Stimulated activated naive B cell treated with anti-CD40 and anti-IgM and Interleukin-4, amounts not matched to agents 10 μg/mL and 1 μg/mL and 100 μg/mL, for 72 hours (primary cell): ENCODE measurements at regions not wholly inside any gene's neighbourhood (a gene's known extent, or its start where the extent isn't known, plus 50 kb on each side); places are given as distances from the start of the nearest gene placed in this dataset.

Experiments
- ATAC-seq, 2 donors: fragments of 150-1000 bp; cut with Tn5 transposase; replicated peaks; 2 replicates each; pipeline ENCODE4 v1.10.0; 2021; ENCODE audit warnings: moderate library complexity in 1 of 2
- DNase-seq: peaks from one replicate; pipeline ENCODE4 v3.0.0; 2021
- H3K27ac Mint-ChIP-seq: one replicate; pipeline ENCODE4 v1.8.0; 2022; ENCODE audit warnings: mild to moderate bottlenecking, mixed read lengths
- H3K27me3 Mint-ChIP-seq, 2 donors: one replicate each; pipeline ENCODE4 v1.8.0; 2022; ENCODE audit warnings: mixed read lengths in 2 of 2
- H3K36me3 Mint-ChIP-seq, 2 donors: one replicate each; pipeline ENCODE4 v1.8.0; 2022; ENCODE audit warnings: mixed read lengths in 2 of 2, mild to moderate bottlenecking in 1 of 2
- H3K4me1 Mint-ChIP-seq, 2 donors: one replicate each; pipeline ENCODE4 v1.8.0; 2022; ENCODE audit warnings: mixed read lengths in 2 of 2, mild to moderate bottlenecking in 1 of 2
- H3K4me3 Mint-ChIP-seq, 2 donors: one replicate each; pipeline ENCODE4 v1.8.0; 2022; ENCODE audit warnings: mild to moderate bottlenecking in 2 of 2, mixed read lengths in 2 of 2, moderate library complexity in 1 of 2
- H3K9me3 Mint-ChIP-seq, 2 donors: one replicate each; pipeline ENCODE4 v1.8.0; 2022; ENCODE audit warnings: mixed read lengths in 2 of 2, mild to moderate bottlenecking in 1 of 2

- peaks cover under 1 to 2% of the 10 kb centered on the region in 2 donors for H3K9me3 Mint-ChIP-seq
- peak; percentile 44 to 56 for ATAC-seq
- peaks cover 61 to 91% of the 10 kb centered on the region in 2 donors for H3K4me1 Mint-ChIP-seq
- H3K27ac Mint-ChIP-seq, result no peak overlapping the region
- H3K27me3 Mint-ChIP-seq, result no peaks in the 10 kb centered on the region
- H3K36me3 Mint-ChIP-seq, result peaks cover 24 to 44% of the 10 kb centered on the region in 2 donors
- no peak for DNase-seq
- H3K4me3 Mint-ChIP-seq, result no peak overlapping the region
Measured at GRCh38 chr2:134146620-134147019, 107.3 kb upstream of the MGAT5 start.

- ATAC-seq, result peak; percentile 63 to 73
- DNase-seq, result no peak
- Mint-ChIP-seq H3K36me3 (peaks cover 23 to 40% of the 10 kb centered on the region in 2 donors), H3K4me3 (peak overlapping the region; percentile 13 to 56), H3K4me1 (peaks cover 55 to 84% of the 10 kb centered on the region in 2 donors), H3K27me3 (no peaks in the 10 kb centered on the region), H3K27ac (peak overlapping the region; percentile 89), H3K9me3 (peaks cover 5 to 7% of the 10 kb centered on the region in 2 donors)
Measured at GRCh38 chr2:134148172-134148571, 105.7 kb upstream of the MGAT5 start.

- Mint-ChIP-seq H3K36me3 (peaks cover 17 to 33% of the 10 kb centered on the region in 2 donors), H3K9me3 (peaks cover 5 to 7% of the 10 kb centered on the region in 2 donors), H3K27me3 (no peaks in the 10 kb centered on the region), H3K27ac (peak overlapping the region; percentile 37), H3K4me1 (peaks cover 49 to 79% of the 10 kb centered on the region in 2 donors), H3K4me3 (peak overlapping the region in 1 of 2 donors; percentile 56)
- no peak for ATAC-seq
- no peak for DNase-seq
Measured at GRCh38 chr2:134148843-134149472, 104.9 kb upstream of the MGAT5 start.

- no peaks in the 10 kb centered on the region for H3K27me3 Mint-ChIP-seq
- peaks cover 55 to 82% of the 10 kb centered on the region in 2 donors for H3K4me1 Mint-ChIP-seq
- no peak for ATAC-seq
- DNase-seq, result no peak
- peaks cover 5 to 7% of the 10 kb centered on the region in 2 donors for H3K9me3 Mint-ChIP-seq
- peak overlapping the region; percentile 85 for H3K27ac Mint-ChIP-seq
- H3K36me3 Mint-ChIP-seq, result peaks cover 17 to 33% of the 10 kb centered on the region in 2 donors
- H3K4me3 Mint-ChIP-seq, result no peak overlapping the region
Measured at GRCh38 chr2:134149904-134150303, 104.0 kb upstream of the MGAT5 start.

GRCh38 chr2:134150760-134151159 is 103.1 kb upstream of the MGAT5 start:
- Mint-ChIP-seq H3K27ac (no peak overlapping the region), H3K4me3 (no peak overlapping the region), H3K9me3 (peaks cover 5 to 7% of the 10 kb centered on the region in 2 donors), H3K4me1 (peaks cover 59 to 82% of the 10 kb centered on the region in 2 donors), H3K36me3 (peaks cover 14 to 34% of the 10 kb centered on the region in 2 donors), H3K27me3 (no peaks in the 10 kb centered on the region)
- ATAC-seq (no peak), DNase-seq (peak; percentile 11)

- peak overlapping the region; percentile 95 for H3K27ac Mint-ChIP-seq
- peaks cover 5 to 7% of the 10 kb centered on the region in 2 donors for H3K9me3 Mint-ChIP-seq
- no peak overlapping the region for H3K4me3 Mint-ChIP-seq
- ATAC-seq (no peak), DNase-seq (no peak)
- H3K27me3 Mint-ChIP-seq, result no peaks in the 10 kb centered on the region
- H3K36me3 Mint-ChIP-seq, result peaks cover 16 to 40% of the 10 kb centered on the region in 2 donors
- H3K4me1 Mint-ChIP-seq, result peaks cover 60 to 81% of the 10 kb centered on the region in 2 donors
Measured at GRCh38 chr2:134152045-134153010, 101.5 kb upstream of the MGAT5 start.

- DNase-seq, result no peak
- Mint-ChIP-seq H3K27ac (no peak overlapping the region), H3K27me3 (no peaks in the 10 kb centered on the region), H3K36me3 (peaks cover 16 to 40% of the 10 kb centered on the region in 2 donors), H3K4me1 (peaks cover 60 to 81% of the 10 kb centered on the region in 2 donors), H3K4me3 (no peak overlapping the region), H3K9me3 (peaks cover 5 to 7% of the 10 kb centered on the region in 2 donors)
- ATAC-seq, result no peak
Measured at GRCh38 chr2:134153294-134153880, 100.5 kb upstream of the MGAT5 start.

GRCh38 chr2:134154246-134154645 is 99.6 kb upstream of the MGAT5 start:
- Mint-ChIP-seq H3K9me3 (peaks cover 5 to 7% of the 10 kb centered on the region in 2 donors), H3K27ac (peak overlapping the region; percentile 87), H3K36me3 (peaks cover 16 to 40% of the 10 kb centered on the region in 2 donors), H3K27me3 (no peaks in the 10 kb centered on the region), H3K4me3 (peak overlapping the region; percentile 2 to 23), H3K4me1 (peaks cover 65 to 81% of the 10 kb centered on the region in 2 donors)
- ATAC-seq, result peak; percentile 78 to 84
- DNase-seq, result peak; percentile 33

- peaks cover 60 to 81% of the 10 kb centered on the region in 2 donors for H3K4me1 Mint-ChIP-seq
- ATAC-seq, result peak; percentile 80 to 85
- peaks cover 16 to 36% of the 10 kb centered on the region in 2 donors for H3K36me3 Mint-ChIP-seq
- peak overlapping the region; percentile 22 to 71 for H3K4me3 Mint-ChIP-seq
- DNase-seq, result peak; percentile 31
- peak overlapping the region; percentile 87 for H3K27ac Mint-ChIP-seq
- H3K27me3 Mint-ChIP-seq, result no peaks in the 10 kb centered on the region
- peaks cover 5 to 7% of the 10 kb centered on the region in 2 donors for H3K9me3 Mint-ChIP-seq
Measured at GRCh38 chr2:134155134-134155533, 98.7 kb upstream of the MGAT5 start.

- Mint-ChIP-seq H3K4me3 (no peak overlapping the region), H3K4me1 (peaks cover 71 to 94% of the 10 kb centered on the region in 2 donors), H3K9me3 (no peaks in the 10 kb centered on the region), H3K27ac (no peak overlapping the region), H3K36me3 (peaks cover 5 to 30% of the 10 kb centered on the region in 2 donors), H3K27me3 (no peaks in the 10 kb centered on the region)
- no peak for ATAC-seq
- DNase-seq, result no peak
Measured at GRCh38 chr2:134158295-134158694, 95.6 kb upstream of the MGAT5 start.

GRCh38 chr2:134161170-134161547 is 92.7 kb upstream of the MGAT5 start:
- H3K36me3 Mint-ChIP-seq, result peaks cover 11 to 30% of the 10 kb centered on the region in 2 donors
- H3K4me1 Mint-ChIP-seq, result peaks cover 69 to 98% of the 10 kb centered on the region in 2 donors
- H3K27me3 Mint-ChIP-seq, result no peaks in the 10 kb centered on the region
- peak overlapping the region; percentile 7 to 18 for H3K4me3 Mint-ChIP-seq
- no peaks in the 10 kb centered on the region for H3K9me3 Mint-ChIP-seq
- ATAC-seq, result peak in 1 of 2 donors; percentile 18
- DNase-seq, result no peak
- H3K27ac Mint-ChIP-seq, result peak overlapping the region; percentile 16

GRCh38 chr2:134163336-134163735 is 90.5 kb upstream of the MGAT5 start:
- Mint-ChIP-seq H3K36me3 (peaks cover 7 to 27% of the 10 kb centered on the region in 2 donors), H3K4me3 (no peak overlapping the region), H3K27me3 (no peaks in the 10 kb centered on the region), H3K27ac (no peak overlapping the region), H3K9me3 (no peaks in the 10 kb centered on the region), H3K4me1 (peaks cover 69 to 100% of the 10 kb centered on the region in 2 donors)
- DNase-seq, result no peak
- no peak for ATAC-seq

GRCh38 chr2:134164306-134164705 is 89.6 kb upstream of the MGAT5 start:
- peaks cover 7 to 27% of the 10 kb centered on the region in 2 donors for H3K36me3 Mint-ChIP-seq
- H3K27ac Mint-ChIP-seq, result peak overlapping the region; percentile 60
- H3K9me3 Mint-ChIP-seq, result no peaks in the 10 kb centered on the region
- H3K4me1 Mint-ChIP-seq, result peaks cover 71 to 100% of the 10 kb centered on the region in 2 donors
- no peak overlapping the region for H3K4me3 Mint-ChIP-seq
- no peak for DNase-seq
- no peaks in the 10 kb centered on the region for H3K27me3 Mint-ChIP-seq
- peak; percentile 44 to 49 for ATAC-seq

GRCh38 chr2:134167015-134167414 is 86.9 kb upstream of the MGAT5 start:
- H3K4me3 Mint-ChIP-seq, result no peak overlapping the region
- no peaks in the 10 kb centered on the region for H3K9me3 Mint-ChIP-seq
- H3K27ac Mint-ChIP-seq, result peak overlapping the region; percentile 78
- DNase-seq (no peak), ATAC-seq (peak in 1 of 2 donors; percentile 40)
- peaks cover 64 to 95% of the 10 kb centered on the region in 2 donors for H3K4me1 Mint-ChIP-seq
- H3K27me3 Mint-ChIP-seq, result no peaks in the 10 kb centered on the region
- peaks cover 7 to 27% of the 10 kb centered on the region in 2 donors for H3K36me3 Mint-ChIP-seq
